Activated CD4-positive, alpha-beta T cell treated with anti-CD3 and anti-CD28 coated beads, Interleukin-2, Interleukin-6, amounts not matched to agents 100 ng/mL and 50 ng/mL, durations not matched to agents 16 hours and 8 hours (primary cell): ENCODE measurements at regions not wholly inside any gene's neighbourhood (a gene's known extent, or its start where the extent isn't known, plus 50 kb on each side); places are given as distances from the start of the nearest gene placed in this dataset.
"Not testable (repeated sequence)": the region's sequence is repeated elsewhere in the genome, so short reads cannot be mapped to it uniquely, and the experiment has no call there.

Source experiments
- DNase-seq: peaks from one replicate; pipeline ENCODE4 v3.0.0-alpha.2; 2020

- DNase-seq: no peak
Observed at GRCh38 chr13:94813920-94814475, 101.7 kb upstream of the SOX21 start.

DNA sequence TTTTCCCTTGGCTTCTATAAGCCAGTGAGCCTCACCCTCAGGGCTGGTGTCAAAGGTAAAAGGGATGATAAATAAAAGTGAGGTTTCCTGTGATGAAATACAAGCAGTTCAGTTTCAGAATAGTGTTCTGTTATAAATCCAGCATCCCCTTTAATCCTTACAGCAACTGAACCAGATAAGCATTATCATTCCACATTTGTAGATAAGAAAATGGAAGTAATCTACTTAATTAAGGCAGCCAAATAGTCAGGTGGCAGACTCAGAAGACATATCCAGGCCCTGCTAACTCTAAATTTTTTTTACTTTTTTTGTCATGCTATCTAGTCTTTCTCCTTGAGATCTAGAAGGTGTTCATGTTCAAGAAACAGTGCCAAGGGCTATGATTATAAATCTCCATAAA lies 99.4 kb upstream of the SOX21 start:
- no peak for DNase-seq

DNA sequence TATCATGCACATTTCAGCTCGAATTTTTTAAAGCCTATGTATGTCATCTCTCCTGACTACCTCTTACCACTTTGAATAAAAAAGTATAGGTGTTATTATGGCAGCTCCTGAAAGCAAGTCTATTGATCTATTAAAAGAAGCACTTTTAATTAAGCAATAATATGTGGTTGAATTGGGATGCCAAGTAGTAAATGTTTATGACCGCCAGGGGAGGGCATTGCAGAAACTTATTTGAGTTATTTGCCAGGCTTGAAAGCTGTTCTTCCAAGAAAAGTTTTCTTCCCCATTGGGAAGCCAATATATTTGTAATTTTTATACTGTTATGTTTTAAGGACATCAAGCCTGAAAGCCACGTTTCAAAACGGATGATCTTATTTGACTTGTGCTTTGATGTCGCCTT lies 88.1 kb upstream of the SOX21 start:
- no peak for DNase-seq

DNA sequence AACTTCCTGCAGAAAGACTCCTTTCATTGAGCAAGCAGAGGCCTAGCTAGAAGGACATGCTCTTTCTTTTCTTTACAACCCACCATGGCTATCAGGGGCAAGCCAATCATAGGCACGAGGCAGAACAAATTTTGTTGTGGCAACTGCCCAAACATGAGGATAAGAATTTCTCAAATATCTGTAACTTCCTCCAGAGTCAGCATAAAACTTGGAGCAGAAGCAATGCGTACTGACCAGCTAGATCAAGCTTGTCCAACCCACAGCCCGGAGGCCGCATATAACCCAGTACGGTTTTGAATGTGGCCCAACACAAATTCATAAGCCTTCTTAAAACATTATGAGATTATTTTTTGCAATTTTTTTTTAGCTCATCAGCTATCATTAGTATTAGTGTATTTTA lies 87.0 kb upstream of the SOX21 start:
- DNase-seq: no peak

GRCh38 chr13:94798738-94799137 lies 86.4 kb upstream of the SOX21 start:
- DNase-seq: no peak

- DNase-seq: no peak
Observed at GRCh38 chr13:94795292-94795691, 82.9 kb upstream of the SOX21 start.

DNA sequence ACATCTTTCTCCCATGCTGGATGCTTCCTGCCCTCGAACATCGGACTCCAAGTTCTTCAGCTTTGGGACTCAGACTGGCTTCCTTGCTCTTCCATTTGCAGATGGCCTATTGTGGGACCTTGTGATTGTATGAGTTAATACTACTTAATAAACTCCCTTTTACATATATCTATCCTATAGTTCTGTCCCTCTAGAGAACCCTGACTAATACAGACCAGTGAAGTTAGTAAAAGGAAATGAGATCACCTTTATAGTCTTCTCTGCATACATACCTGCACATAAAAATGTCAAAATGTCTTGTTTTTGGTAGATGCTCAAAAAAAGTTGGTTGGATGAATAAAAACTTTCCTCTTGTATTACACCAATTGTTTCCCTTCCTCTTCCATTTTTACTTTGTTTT lies 73.9 kb upstream of the SOX21 start:
- not testable (repeated sequence) for DNase-seq

DNA sequence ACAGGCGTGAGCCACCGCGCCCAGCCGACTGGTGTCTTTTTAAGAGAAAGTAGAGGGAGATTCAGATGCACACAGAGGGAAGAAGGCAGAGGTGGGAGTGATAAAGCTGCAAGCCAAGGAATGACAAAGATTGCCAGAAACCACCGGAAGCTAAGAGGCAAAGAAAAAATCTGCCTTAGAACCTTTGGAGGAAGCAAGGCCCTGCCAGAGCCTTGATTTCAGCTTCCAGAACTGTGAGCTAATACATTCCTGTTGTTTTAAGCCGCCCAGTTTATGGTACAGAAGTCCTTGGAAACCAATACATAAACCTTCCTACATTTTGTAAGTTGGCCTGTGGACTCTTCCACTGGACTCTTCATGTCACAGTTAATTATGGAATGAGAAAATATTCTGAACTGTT lies 71.7 kb upstream of the SOX21 start:
- no peak for DNase-seq

DNA sequence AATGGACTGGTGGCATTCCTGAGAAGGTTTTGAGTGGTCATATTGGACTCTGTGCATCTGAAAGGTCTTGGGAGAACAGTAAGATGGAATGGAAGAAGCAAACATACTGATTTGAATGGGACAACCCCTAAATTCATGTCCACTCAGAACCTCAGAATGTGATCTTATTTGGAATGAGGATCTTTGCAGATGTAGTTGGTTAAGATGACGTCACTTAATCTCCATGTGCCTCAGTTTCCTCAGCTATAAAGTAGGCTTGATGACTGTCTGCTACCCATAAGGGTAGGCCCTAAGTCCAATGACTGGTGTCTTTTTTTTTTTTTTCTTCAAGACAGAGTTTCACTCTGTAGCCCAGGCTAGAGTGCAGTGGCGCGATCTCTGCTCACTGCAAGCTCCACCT lies 71.1 kb upstream of the SOX21 start:
- no peak for DNase-seq

GRCh38 chr13:94780421-94780820 lies 68.1 kb upstream of the SOX21 start:
- no peak for DNase-seq

DNA sequence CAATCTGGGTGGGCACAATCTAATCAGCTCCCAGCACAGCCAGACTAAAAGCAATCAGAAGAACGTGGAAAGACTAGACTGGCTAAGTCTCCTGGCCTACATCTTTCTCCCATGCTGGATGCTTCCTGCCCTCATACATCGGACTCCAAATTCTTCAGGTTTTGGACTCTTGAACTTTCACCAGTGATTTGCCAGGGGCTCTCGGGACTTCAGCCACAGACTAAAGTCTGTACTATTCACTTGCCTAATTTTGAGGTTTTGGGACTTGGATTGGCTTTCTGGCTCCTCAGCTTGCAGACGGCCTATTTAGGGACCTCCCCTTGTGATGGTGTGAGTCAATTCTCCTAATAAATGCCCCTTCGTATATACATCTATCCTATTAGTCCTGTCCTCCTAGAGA lies 66.6 kb upstream of the SOX21 start:
- no peak for DNase-seq

DNA sequence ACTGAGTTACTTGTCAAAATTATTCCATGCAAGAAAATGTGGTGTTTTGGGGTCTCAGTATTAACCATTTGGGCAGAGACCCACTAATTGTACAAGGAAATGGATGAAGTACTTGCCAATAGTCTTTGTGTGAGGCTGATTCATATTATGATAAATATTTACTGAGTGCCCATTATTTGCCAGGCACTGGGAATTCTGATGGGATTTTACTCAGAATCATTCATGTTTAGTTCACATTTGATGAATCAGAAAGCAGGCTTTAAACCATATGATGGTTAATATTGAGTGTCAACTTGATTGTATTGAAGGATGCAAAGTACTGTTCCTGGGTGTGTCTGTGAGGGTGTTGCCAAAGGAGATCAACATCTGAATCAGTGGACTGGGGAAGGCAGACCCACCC lies 66.2 kb upstream of the SOX21 start:
- DNase-seq: no peak

DNA sequence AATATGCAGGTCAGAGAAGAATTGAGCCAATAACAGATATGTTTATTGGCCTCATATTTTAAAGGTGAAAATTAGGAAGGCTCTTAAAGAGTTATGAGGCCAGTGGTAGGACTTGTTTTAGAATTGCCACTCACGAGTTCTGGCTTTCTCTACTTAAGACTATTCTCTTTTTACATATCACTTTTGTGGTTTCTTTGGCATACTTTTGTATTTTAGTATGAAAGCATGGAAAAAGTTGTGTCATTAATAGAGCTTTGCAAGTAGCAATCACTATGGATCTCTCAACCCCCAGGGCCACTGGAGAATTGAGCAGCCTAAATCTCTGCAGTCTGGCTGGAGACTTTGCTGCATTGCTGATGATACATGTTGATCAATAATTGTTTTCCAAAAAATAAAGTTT lies 64.6 kb upstream of the SOX21 start:
- no peak for DNase-seq

GRCh38 chr13:94776300-94776699 lies 64.0 kb upstream of the SOX21 start:
- no peak for DNase-seq

DNA sequence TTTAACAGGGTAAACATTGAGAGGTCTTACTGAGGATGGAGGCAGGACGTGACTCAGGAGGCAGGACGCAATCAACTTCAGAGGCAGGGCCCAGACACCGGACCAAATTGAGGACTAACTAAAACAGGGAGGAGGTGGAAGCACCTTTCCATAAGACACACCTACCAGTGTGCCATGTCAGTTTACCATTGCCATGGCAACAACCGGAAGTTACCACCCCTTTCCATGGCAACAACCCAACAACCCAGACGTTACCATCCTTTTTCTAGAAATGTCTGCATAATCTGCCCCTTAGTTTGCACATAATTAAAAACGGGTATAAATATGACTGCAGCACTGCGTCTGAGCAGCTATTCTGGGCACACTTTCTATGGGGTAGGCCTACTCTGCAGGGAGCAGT lies 53.5 kb upstream of the SOX21 start:
- DNase-seq: no peak

- peak; percentile 37 for DNase-seq
Observed at GRCh38 chr13:94764576-94765321, 52.4 kb upstream of the SOX21 start.
